HG03571 (cell line): ENCODE measurements at regions not wholly inside any gene's neighbourhood (a gene's known extent, or its start where the extent isn't known, plus 50 kb on each side); places are given as distances from the start of the nearest gene placed in this dataset.
"Not testable (repeated sequence)": the region's sequence is repeated elsewhere in the genome, so short reads cannot be mapped to it uniquely, and the experiment has no call there.

Experiments
- ATAC-seq: cut with Tn5 transposase; IDR thresholded peaks from one replicate; pipeline ENCODE4 v1.9.1; 2021; ENCODE audit not compliant: unreplicated experiment

DNA sequence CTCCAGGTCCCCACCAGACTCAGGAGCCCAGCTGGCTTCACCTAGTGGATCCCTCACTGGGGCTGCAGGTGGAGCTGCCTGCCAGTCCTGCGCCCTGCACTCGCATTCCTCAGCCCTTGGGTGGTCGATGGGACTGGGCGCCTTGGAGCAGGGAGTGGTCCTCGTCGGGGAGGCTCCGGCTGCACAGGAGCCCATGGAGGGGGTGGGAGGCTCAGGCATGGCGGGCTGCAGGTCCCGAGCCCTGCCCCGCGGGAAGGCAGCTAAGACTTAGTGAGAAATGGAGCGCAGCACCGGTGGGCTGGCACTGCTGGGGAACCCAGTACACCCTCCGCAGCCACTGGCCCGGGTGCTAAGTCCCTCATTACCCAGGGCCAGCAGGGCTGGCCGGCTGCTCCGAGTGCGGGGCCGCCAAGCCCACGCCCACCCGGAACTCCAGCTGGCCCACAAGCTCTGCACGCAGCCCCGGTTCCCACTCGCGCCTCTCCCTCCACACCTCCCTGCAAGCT is 203.4 kb downstream of the DSC3 start:
- not testable (repeated sequence) for ATAC-seq

- no peak for ATAC-seq
Observed at GRCh38 chr18:30828700-30829099, 213.8 kb downstream of the DSC3 start.

- ATAC-seq, result no peak
Observed at GRCh38 chr18:30819619-30820018, 222.9 kb downstream of the DSC3 start.

DNA sequence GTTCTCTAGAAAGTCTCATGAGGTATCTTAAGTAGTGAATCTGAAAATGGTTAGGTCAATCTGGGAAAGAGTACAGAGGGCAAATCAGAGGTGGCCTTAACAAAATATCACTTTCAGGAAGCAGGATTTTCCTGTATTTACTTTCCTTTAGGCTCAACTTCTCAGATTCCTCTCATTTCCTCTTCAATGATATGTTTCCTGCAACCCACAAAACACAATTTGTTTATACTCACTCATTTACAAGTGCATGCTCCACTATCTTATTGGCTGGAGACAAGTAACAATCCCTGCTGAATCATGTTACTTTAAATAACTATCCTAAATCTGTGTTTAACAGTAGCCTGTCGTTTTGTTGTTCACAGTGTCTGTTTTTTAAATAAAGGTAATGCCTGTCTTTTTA is 228.1 kb downstream of the DSC3 start:
- ATAC-seq, result no peak

DNA sequence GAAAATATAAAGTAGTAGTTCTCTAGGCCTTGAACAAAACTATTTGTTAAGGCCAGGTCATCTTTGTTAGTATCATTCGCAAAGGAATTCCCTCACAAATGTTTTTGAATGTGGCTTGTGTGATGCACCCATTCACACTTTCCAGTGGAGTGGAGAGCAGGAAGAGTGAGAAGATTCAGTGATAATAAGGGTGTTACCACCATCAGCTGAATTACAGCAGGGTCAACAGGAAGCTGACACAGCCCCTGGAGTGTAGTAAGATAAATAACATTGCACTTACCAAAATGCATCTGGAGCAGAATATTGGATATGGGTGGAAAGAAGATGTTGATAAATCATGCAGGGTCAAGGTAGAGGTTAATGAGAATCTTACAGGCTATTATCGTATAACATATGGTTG is 231.0 kb downstream of the DSC3 start:
- no peak for ATAC-seq

DNA sequence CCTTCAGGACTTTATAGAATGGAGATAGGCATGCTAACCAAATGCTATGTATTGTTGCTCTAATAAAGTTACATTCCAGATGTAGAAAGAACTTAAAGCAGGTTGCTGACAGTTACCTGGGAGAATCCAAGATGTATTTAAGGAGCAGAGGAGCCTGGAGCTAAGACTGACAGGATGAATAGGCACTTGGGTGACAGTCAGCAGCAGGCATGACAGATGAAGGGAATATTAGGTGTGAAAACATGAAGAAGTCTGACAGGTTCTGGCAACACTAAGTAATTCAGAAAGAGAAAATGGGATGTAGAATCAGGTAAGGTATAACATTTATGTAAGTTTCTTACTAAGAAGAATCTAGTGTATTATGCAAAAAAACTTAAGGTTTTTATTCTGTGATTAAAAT is 232.0 kb downstream of the DSC3 start:
- ATAC-seq, result no peak

DNA sequence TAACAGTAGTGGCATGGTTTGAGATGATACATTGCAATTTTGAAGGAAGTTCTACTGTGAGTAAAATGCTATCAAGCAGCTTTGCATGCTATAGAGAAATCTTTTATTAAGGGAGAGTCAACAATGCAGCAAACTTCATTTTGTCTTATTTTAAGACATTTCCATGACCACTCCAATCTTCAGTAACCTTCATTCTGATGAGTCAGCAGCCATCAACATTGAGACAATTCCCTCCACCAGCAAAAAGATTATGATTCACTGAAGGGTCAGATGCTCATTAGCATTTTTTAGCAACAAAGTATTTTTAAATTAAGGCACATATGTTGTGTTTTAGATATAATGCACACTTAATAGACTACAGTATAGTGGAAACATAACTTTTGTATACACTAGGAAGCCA is 235.7 kb downstream of the DSC3 start:
- ATAC-seq, result no peak

DNA sequence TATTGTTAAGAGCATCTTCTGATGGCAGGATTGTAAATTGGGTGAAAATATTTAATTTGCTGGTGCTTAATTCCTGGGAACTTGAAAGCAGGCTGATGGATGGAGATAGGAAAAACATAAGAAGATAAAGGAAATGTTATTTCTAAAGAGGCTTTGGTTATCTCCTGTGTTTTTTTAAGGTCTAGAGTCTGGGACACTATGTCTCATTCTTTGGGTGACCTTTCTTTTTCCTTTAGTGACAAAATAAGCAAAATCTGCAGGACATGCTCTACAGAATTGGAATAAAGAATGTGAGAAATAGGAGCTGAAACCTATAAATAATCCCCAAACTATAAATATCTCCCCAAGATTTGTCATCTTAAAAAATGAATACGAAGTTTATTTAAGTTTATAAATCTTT is 241.7 kb downstream of the DSC3 start:
- ATAC-seq, result no peak

DNA sequence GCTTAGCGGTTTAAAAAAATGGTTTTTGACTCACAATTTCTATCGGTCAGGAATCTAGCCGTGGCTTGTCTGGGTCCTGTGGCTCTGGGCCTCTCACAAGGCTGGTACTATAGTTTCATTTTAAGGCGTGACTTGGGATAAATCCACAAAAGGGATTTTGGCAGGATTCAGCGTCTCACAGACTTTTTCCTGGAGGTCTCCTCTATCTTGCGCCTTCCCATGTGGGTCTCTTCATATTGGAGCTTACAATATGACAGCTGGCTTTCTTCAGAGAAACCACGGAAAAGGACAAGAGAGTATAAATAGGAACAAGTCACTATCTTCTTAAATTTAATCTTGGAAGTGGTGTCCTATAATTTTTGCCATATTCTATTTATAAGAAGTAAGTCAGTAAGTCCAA is 250.5 kb downstream of the DSC3 start:
- no peak for ATAC-seq

DNA sequence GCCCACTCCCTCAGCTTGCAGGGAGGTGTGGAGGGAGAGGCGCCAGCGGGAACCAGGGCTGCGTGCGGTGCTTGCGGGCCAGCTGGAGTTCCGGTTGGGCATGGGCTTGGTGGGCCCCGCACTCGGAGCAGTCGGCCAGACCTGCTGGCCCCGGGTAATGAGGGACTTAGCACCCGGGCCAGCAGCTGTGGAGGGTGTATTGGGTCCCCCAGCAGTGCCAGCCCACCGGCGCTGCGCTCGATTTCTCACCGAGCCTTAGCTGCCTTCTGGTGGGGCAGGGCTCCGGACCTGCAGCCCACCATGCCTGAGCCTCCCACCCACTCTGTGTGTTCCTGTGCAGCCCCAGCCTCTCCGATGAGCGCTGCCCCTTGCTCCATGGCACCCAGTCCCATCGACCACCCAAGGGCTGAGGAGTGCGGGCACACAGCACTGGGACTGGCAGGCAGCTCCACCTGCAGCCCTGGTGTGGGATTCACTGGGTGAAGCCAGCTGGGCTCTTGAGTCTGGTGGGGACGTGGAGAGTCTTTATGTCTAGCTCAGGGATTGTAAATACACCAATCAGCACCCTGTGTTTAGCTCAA is 254.0 kb downstream of the DSC3 start:
- not testable (repeated sequence) for ATAC-seq

DNA sequence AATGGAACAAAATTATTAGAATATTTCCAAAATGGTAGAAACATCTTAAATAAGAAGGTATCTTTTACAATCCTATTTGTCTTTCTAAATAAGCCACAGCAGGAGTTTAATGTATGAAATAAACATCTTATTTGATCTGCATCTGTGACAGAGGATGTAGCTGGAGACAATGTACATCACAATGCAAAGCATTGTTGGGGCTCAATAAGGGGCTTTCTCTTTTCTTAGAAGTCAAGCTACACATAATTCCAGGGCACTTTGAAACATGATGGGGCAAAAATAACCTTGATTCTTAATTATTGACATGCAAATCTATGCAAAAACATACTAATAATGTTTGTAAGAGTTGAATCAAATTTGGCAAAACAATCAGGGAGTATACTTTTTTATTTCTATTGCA is 255.1 kb downstream of the DSC3 start:
- no peak for ATAC-seq

GRCh38 chr18:30781601-30782000 is 260.9 kb downstream of the DSC3 start:
- ATAC-seq, result no peak

GRCh38 chr18:30775629-30776028 is 266.9 kb downstream of the DSC3 start:
- no peak for ATAC-seq

DNA sequence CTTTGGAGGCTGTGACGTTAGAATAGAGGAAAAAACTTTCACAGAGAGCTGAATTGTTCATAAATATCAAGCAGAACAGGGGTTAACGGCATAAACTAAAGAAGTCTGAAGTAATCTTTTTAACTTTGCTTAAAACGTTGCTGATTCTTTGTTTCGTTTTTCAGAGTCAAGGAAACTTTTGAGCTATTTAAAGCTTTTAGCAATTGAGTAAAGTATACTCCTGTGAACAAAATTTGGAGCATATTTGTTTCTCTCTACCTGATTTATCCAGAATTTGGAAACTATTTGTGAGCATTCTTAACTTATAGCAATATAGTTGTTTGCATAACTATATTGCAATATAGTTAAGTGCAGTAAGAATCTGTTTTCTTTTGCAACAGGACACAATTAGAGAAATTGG is 270.4 kb downstream of the DSC3 start:
- not testable (repeated sequence) for ATAC-seq

DNA sequence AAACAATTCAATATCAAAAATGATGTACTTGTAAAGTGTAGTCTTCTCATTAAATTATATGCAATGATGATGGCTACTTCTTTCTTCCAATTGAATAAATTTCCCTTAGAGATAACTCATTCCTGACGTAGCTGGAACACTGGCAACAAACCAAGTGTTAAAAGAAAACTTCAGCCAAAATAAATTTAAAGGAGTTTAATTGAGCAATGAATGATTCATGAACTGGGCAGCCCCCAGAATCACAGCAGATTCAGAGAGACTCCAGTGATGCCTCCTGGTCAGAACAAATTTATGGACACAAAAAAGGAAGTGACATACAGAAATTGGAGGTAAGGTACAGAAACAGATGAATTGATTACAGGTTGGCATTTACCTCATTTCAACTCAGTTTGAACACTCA is 276.5 kb downstream of the DSC3 start:
- ATAC-seq, result no peak

- no peak for ATAC-seq
Observed at GRCh38 chr18:30765247-30765646, 277.3 kb downstream of the DSC3 start.

DNA sequence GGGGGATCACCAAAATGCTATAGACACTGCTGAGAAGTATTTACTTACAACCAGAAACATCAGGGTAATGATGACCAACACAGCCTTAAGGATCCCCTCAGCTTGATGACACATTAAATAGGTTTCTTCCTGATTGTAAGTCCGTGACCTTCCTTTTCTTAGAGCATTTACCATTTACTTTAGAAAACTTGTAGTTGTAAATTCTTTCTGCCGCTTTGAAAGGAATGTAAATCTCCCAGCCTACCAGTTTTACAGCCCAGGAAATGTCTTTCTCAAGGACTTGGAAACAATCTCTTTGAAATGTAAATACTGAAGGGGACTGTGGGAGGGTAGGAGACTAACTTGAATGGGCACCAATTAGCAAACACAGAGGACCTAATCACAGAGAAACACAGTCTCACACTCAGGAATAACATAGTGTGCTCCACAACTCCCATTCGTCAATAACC is 278.6 kb downstream of the DSC3 start:
- ATAC-seq, result no peak

DNA sequence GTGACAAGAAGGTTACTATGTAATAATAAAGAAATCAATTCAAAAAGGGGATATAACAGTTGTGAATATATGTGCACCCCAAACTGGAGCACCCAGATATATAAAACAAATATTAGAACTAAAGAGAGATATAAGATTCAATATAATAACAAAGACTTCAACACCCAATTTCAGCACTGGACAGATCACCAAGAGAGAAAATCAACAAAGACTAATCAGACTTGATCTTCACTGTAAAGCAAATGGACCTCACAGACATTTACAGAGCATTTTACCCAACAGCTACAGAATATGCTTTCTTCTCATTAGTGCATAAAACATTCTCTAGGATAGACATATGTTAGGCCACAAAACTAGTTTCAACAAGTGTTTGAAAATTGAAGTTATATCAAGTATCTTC is 287.7 kb downstream of the DSC3 start:
- no peak for ATAC-seq

DNA sequence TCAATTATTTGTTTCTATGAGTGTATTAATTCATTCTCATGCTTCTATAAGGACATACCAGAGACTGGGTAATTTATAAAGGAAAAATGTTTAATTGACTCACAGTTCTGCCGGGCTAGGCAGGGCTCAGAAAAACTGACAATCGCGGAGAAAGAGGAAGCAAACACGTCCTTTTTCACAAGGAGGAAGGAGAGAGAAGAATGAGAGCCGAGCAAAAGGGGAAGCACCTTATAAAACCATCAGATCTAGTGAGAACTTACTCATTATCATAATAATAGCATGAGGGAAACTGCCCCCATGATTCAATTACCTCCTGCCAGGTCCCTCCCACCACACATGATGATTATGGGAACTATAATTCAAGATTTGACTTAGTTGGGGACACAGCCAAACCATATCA is 294.0 kb downstream of the DSC3 start:
- no peak for ATAC-seq

- no peak for ATAC-seq
Observed at GRCh38 chr18:30746224-30746623, 296.3 kb downstream of the DSC3 start.

GRCh38 chr18:30743033-30743432 is 299.5 kb downstream of the DSC3 start:
- ATAC-seq, result no peak

DNA sequence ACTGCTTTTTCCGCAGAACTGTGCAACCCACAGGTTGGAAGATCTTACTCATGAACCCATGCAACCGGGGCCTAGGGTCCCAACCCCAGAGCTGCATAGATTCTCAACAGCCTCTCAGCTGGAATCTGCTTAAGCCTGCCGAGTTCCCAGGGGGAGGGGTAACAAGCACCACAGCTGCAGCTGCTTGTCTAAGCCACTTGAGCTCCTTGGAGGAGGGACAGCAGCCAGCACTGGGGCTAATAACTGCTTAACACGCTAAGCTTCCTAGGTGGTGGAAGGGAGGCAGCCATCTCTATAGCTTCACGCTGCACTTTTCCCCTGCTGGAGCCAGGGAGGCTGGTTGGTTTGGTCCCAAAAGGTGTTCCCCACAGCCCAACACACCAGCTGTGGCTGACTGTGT is 311.6 kb downstream of the DSC3 start:
- ATAC-seq, result no peak

DNA sequence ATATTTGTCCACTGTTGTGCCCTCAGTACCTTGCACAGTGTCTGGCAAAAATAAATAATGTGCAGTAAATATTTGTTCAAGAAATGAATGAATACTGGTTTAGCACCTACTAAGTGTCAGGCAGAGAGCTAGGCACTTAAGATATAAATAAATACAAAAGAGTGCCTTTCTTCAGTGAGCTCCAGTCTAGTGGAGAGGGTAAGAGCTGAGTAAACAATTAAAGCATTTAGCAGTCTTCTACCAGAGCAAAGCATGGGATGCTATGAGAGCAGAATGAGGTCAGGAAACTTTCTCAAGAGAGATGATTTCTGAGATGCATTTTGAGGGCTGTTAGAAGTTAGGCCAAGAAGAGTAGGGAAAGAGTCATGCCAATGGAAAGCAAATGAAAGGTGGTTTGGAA is 314.7 kb downstream of the DSC3 start:
- no peak for ATAC-seq
